Muscle of back (tissue), 3 donors: ENCODE measurements at regions not wholly inside any gene's neighbourhood (a gene's known extent, or its start where the extent isn't known, plus 50 kb on each side); places are given as distances from the start of the nearest gene placed in this dataset.
"Not testable (repeated sequence)": the region's sequence is repeated elsewhere in the genome, so short reads cannot be mapped to it uniquely, and the experiment has no call there.

Experiments
- DNase-seq, 3 donors: peaks; one replicate each; pipeline versions ENCODE4 v3.0.0 to v3.0.0-alpha.2; 2013

DNA sequence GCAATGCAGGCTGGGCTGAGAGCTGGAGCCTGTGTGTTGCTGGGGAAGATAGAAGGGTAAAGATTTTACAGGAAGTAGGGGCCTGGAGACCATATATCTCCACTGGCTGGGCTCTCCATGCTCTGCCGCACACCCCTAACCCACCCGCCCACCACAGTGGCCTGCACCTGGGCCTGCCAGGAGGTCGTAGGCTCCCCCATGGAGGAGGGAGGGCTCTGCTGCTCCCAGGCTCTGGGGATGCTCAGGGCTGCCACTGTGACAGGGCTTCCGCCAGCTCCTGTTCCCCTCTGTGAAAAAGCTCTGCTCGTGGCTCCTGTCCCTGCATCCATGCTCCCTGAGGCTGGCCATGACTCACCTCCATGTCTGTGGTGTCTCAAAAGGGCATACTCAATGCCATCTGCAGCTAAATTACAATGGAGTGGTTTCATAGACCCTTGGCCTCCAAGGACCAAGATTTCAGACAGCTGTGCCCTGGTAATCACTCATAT is 106.0 kb downstream of the CXCL12 start:
- DNase-seq, result no peak

DNA sequence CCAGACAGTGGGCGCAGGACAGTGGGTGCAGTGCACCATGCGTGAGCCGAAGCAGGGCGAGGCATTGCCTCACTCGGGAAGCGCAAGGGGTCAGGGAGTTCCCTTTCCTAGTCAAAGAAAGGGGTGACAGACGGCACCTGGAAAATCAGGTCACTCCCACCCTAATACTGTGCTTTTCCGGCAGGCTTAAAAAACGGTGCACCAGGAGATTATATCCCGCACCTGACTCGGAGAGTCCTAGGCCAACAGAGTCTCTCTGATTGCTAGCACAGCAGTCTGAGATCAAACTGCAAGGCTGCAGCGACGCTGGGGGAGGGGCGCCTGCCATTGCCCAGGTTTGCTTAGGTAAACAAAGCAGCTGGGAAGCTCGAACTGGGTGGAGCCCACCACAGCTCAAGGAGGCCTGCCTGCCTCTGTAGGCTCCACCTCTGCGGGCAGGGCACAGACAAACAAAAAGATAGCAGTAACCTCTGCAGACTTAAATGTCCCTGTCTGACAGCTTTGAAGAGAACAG is 116.4 kb downstream of the CXCL12 start:
- DNase-seq, result not testable (repeated sequence)

DNA sequence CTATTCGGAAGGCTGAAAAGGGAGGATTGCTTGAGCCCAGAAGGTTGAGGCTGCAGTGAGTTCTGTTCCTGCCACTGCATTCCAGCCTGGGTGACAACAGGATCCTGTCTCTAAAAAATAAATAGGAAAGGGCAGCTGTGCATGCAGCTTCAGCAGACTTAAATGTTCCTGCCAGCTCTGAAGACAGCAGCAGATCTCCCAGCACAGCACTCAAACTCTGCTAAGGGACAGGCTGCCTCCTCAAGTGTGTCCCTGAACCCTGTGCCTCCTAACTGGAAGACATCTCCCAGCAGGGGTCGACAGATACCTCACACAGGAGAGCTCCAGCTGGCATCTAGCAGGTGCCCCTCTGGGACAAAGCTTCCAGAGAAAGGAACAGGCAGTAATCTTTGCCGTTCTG is 117.9 kb downstream of the CXCL12 start:
- no peak for DNase-seq

DNA sequence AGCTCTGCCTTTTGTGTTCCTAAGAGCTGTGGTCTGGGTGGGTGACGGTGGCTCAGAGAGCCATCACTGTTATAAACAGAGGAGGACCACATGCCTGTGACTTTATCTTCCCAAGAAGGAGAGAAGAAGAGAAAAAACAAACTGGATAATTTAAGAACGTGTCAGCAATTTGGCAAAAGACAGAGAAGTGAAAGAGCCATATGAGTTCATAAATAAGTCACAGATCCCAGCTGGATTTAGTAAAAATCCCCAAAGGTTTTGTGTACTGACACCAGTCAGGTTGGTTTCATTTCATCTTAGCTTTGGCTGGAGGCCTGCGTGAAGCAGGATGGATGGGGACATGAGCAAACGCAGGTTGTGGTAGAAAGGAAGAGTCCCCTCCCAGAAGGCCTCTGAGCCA is 120.7 kb downstream of the CXCL12 start:
- peak in 1 of 3 donors; percentile 44 for DNase-seq

DNA sequence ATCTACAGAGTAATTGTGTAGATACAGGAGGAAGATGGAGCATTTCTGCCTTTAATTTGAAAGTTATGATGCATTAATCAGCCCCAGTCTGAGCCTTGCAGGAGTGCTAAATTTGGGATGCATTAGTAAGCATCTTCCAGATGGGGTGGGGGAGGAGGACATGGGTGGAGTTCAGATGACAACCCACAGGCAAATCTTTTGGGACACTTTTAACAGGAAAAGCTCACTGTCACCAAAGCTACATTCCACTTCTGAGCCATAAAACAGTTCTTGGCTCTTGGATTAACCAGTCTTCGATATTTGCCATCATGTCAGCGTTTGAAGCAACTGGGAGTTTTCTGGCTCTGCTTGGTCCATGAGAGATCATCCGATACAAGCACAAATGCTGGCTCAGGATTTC is 121.1 kb downstream of the CXCL12 start:
- peak in 1 of 3 donors; percentile 42 for DNase-seq

DNA sequence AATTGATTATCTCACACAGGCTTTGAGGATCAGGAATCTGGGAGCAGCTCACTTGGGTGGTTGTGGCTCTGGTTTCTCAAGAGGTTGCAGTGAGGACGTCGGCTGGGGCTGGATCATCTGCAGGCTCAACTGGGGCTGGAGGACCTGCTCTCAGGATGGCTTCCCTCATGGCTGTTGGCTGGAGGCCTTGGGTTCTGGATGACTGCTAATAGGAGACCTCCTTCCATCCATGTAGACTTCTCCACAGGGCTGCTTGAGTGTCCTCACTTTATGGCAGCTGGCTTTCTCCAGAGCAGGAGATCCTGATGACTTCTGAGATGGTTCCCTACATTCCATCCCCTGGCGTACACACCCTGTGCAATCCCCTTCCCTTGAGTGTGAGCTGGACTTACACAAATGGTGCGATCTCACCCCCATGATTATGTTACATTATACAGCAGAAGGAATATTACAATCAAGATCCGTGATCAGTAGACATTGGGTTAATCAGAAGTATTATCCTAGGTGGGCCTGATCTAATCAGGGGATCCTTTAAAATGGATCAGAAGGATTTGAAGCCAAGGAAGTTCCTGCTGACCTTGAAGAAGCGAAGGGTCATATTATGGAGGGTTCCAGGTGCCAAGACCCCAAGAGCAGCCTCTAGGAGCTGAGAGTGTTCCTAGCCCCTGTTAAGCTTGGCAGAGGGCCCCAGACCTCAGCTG is 122.2 kb downstream of the CXCL12 start:
- DNase-seq, result no peak

DNA sequence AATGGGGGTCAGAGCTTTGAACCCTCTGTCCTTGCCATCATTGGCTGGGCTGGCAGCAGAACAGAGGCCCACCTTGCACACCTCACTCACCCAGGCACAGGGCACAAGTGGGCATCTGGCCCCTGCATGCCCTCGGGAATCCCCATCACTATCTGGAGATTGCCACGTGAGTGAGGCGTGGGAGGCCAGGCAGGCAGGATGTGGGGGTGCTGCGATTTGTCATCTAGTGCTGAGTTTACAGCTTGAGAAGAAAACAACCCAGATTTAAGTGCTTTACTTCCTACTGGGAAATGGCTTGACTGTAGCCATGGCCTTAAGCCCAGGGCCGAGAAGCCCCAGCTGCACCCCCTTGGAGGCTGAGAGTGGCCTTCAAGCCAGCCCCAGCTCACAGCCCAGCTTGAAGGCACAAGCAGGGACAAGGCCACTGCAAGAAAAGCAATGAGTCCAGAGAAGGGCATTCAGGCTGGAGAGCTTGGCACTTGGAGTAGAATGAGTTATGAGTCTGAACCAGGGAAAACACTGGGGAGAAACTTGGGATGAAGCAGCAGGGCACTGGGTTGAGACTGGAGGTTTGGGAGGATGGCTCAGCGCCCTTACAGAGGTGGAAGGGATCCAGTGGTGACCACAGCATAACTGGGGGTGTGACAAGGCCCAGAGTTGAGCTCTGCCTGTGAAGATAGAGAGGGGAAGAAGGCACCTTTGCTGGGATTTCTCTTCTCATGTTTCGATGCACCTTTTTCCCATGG is 123.0 kb downstream of the CXCL12 start:
- DNase-seq, result peak in 1 of 3 donors; percentile 51

DNA sequence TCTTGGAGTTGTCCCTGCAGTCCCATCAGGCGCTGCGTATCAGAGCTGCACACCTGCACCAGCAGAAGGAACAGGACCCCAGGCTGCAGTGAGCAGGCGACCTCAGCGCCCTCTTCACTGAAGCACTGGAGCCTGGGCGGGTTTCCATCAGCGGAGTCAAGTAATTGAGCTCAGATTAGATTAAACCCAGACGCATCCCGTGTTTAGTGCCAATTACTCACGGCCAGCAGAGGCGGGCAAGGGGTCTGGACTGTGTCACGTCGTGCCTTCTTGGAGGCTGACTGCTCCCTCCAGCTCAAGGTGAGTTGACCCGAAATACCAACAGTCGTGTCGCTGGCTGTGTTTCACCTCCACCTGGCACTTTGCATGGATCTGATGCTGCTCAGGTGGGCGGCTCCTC is 123.6 kb downstream of the CXCL12 start:
- DNase-seq, result peak in 1 of 3 donors; percentile 41

DNA sequence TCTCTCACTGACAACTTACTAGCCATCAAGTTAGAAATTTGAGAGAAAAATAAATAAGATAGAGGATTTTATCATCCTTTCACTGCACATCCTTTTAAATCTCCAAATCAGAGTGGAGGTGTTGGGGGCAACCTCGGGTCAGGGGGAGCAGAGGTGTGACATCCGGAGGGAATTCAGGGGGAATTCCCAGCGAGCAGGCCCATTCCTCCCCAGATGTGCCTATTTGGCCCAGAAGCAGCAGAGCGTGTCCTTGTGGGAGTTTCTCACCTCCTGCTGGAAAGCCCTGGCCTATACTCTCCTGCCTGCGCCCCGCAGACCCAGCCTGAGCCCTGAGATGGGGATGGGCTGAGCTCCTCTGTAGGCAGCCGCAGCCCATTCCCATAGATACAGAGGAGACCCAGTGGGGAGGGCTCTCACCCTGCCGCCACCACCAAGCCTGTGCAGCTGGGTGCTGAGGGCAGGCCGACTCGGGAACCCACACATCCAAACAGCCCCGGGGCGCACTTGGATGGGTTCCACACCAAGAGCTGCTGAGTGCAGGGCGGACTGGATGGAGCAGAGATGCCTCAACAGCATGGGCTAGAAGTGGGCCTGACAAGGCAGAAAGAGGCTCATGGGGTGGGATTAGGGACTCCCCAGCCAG is 124.5 kb downstream of the CXCL12 start:
- DNase-seq, result no peak

DNA sequence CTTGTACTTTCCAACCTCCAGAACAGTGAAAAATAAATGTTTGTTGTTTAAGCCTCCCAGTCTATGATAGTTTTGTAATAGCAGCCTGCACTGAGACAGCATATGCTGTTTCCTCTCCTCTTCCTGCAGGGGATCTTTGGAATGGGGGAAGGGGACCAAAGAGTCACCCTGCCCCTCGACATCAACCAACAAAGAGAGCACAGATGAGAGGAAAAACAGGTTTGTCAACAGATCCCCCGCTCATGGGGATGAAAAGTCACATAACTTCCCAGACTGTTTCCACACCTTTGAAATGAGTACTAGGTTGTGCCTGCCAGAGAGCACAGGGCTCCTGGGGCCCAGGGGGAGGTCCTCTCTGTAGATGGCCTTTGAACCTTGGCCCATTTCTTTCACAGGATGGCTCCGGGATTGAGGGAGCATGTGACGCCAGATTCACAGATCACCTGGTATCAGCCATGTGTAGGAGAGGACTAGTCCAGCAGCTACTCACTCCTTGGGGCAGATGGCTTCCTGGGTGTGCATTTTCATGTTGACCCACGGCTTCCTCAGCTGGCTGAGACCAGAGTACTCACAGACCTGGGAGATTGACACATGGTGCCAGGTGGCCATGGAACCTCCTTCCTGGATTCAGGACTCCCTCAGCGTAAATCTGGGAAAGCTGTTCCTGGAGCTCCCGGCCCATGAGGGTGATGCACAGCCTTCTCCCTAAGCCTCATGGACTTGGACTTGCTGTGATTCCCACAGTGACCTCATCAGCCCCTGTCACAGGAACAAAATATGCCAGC is 125.6 kb downstream of the CXCL12 start:
- DNase-seq, result no peak

DNA sequence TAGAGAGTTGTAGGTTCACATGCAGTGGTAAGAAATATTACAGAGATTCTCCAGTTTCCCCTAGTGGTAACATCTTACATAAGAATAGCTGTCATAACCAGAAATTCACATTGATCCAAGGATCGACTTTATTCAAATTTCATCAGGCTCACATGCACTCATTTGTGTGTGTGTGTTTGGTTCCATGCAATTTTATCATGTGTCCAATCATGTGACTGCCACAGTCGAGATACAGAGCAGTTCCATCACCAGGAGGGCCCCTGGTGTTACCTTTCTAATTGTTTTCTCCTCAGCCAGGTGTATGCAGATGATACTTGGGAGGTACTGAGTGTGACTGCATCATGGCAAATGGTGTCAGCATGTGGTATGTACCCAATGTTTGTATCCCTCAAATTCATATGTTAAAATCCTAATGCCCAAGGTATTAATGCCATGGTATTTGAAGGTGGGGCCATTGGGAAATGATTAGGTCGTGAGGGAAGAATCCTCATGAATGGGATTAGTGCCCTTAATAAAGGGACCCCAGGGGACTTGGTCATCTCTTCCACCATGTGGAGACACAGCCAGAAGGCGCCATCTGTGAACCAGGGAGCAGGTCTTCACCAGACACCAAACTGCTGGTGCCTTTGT is 126.3 kb downstream of the CXCL12 start:
- no peak for DNase-seq

DNA sequence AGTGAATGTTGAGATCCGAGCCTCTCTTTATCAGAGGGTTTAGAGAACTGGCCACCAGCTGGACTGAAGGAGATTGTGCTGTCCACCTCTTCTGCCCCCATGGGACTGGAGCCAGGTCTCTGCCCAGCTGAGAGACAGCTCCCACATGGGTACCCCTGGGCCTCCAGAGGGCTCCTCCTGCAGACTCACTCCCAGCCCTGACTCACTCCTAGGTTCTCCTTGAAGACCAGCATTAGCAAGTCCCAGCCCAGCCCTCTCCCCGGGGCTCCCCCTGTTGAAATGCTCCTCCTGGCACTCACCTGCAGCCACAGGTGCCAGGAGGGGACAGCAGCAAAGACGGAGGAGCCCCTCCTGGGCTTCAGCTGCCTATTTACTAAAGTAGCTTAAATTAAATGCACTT is 126.9 kb downstream of the CXCL12 start:
- no peak for DNase-seq

DNA sequence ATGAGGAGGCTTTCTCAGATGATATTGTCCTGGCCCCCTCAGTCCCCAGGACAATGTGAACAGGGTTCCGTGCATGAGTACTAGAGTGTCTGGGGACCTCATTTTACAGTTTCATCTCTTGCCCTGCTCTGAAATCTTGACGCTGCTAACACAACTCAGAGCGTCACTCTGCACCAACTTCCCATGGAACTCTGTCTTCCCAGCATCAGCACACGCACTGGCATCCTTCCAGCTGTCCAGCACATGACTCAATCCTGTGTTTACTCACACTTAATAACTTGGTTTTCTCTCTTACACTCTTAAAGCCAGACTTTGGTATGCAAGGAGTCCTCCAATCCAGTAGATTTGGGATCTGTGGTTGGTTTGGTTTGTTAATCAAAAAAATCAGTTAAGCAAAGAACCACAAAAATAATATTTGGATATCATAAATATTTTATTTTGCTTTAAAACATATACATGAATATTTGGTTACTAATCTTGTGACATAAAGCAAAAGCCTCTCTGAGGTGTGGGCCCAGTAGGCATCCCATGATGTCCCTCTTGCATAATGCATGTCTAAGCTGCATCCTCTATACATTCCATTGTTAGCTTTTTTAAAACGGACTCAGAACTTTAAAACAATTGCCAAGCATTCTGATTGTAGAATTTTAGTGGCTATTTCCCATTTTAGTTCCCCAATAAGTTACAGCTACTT is 131.0 kb downstream of the CXCL12 start:
- peak; percentile 62 to 84 (median 78) for DNase-seq

DNA sequence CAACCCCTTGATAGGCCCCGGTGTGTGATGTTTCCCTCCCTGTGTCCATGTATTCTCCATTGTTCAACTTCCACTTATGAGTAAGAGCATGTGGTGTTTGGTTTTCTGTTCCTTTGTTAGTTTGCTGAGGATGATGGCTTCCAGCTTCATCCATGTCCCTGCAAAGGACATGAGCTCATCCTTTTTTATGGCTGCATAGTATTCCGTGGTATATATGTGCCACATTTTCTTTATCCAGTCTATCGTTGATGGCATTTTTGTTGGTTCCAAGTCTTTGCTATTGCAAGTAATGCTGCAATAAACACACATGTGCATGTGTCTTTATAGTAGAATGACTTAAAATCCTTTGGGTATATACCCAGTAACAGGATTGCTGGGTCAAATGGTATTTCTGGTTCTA is 132.3 kb downstream of the CXCL12 start:
- DNase-seq, result not testable (repeated sequence)

DNA sequence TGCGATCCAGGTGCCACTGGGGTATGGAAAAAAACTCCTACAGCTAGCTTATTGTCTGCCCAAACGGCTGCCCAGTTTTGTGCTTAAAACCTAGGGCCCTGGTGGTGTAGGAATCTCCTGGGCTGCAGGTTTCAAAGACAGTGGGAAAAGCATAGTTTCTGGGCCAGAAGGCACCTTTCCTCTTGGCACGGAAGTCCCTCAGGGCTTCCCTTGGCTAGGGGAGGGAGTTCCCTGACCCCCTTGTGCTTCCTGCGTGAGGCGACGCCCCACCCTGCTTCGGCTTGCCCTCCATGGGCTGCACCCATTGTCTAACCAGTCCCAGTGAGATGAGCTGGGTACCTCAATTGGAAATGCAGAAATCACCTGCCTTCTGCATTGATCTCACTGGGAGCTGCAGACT is 135.0 kb downstream of the CXCL12 start:
- not testable (repeated sequence) for DNase-seq

DNA sequence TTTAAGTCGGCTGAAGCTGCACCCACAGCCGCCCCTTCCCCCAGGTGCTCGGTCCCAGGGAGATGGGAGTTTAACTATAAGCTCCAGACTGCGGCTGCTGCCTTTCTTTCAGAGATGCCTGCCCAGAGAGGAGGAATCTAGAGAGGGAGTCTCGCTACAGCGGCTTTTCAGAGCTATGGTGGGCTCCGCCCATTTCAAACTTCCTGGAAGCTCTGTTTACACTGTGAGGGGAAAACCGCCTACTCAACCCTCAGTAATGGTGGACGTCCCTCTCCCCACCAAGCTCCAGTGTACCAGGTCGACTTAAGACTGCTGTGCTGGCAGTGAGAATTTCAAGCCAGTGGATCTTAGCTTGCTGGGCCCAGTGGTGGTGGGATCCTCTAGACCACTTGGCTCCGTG is 135.4 kb downstream of the CXCL12 start:
- DNase-seq, result no peak

DNA sequence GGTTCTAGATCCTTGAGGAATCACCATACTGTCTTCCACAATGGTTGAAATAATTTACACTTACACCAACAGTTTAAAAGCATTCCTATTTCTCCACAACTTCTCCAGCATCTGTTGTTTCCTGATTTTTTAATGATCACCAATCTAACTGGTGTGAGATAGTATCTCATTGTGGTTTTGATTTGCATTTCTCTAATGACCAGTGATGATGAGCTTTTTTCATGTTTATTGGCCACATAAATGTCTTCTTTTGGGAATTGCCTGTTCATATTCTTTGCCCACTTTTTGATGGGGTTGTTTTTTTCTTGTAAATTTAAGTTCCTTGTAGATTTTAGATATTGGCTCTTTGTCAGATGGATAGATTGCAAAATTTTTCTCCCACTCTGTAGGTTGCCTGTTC is 138.2 kb downstream of the CXCL12 start:
- DNase-seq, result not testable (repeated sequence)

DNA sequence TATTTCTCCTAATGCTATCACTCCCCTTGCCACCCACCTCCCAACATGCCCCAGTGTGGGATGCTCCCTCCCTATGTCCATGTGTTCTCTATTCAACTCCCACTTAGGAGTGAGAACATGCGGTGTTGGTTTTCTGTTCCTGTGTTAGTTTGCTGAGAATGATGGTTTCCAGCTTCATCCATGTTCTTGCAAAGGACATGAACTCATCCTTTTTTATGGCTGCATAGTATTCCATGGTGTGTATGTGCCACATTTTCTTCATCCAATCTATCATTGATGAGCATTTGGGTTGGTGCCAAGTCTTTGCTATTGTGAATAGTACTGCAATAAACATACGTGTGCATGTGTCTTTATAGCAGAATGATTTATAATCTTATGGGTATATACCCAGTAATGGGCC is 138.6 kb downstream of the CXCL12 start:
- not testable (repeated sequence) for DNase-seq

DNA sequence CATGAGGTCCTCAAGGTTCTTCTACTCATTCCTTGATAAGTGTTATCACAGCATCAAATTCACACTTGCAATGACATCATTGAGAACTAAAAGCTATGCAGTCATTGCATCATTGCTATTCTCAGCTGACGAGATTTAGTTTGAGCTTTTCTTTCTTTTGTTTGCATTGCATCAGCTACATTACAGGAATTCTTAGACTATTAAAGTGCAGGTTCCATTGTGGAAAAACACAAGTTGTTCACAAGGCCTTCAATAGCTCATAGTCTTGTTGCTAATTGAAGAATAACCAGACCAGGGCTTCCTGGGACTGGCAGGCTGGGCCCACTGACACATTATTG is 139.3 kb downstream of the CXCL12 start:
- no peak for DNase-seq

DNA sequence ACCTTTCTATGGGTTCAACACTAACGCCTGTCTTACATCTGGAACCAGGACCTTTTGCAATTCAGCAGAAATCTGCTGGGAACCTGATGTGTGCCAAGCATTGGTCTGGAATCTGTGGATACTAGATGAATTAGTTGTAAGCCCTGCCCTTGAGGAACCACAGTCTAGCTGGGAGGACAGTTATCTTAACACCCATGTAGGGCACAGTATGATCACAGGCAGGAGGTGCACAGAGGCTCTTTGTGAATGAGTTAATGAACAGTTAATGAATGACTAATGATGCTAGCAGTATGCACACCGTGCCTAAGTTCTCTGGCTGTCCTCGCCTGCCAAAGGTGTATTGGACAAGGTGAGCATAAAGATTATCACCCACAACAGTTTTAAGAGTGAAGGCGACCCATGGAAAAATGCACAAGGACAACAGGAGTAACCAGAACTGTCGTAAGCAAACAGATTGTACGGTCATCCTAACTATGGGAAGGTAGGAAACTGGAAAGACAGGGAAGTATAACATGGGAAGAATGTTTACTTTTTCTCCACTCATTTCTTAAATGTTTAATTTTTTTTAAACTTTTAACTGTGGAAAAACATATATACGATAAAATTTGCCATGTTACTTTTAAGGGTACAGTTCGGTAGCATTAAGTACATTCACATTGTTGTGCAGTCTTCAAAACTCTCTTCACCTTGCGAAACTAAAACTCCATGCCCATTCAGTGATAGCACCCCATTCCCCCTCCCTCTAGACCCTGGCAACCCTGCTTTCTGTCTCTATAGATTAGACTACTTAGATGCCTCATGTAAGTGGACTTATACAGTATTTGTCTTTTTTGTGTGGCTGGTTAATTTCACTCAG is 139.9 kb downstream of the CXCL12 start:
- DNase-seq, result no peak
